Calu3 (cell line): ENCODE measurements at regions not wholly inside any gene's neighbourhood (a gene's known extent, or its start where the extent isn't known, plus 50 kb on each side); places are given as distances from the start of the nearest gene placed in this dataset.

Experiments used
- BruUV-seq: library from RNA; stranded (reverse); fragments of 400-500 nt; replicated peaks from 2 replicates; lab custom pipeline; 2021; lab: Mats Ljungman, UMichigan
- CTCF ChIA-PET: fragments of 300-600 bp; sonication (Branson Sonifier 250); formaldehyde crosslinking; loops from one replicate; lab custom pipeline; 2022; ENCODE audit warnings: antibody characterized with exemption; lab: Charles Lee
- DNase-seq: peaks from one replicate; pipeline ENCODE4 v3.0.0; 2022
- H3K27ac Mint-ChIP-seq: one replicate; pipeline ENCODE4 v1.8.0; 2022; ENCODE audit warnings: mixed read lengths; ENCODE audit not compliant: unreplicated experiment
- H3K27me3 Mint-ChIP-seq: one replicate; pipeline ENCODE4 v1.8.0; 2022; ENCODE audit warnings: mixed read lengths; ENCODE audit not compliant: unreplicated experiment
- H3K36me3 Mint-ChIP-seq: one replicate; pipeline ENCODE4 v1.8.0; 2022; ENCODE audit warnings: mild to moderate bottlenecking, moderate library complexity, mixed read lengths; ENCODE audit not compliant: insufficient read depth, unreplicated experiment
- H3K4me1 Mint-ChIP-seq: one replicate; pipeline ENCODE4 v1.8.0; 2022; ENCODE audit warnings: mild to moderate bottlenecking, low read depth, mixed read lengths; ENCODE audit not compliant: unreplicated experiment
- H3K4me3 Mint-ChIP-seq: one replicate; pipeline ENCODE4 v1.8.0; 2022; ENCODE audit warnings: mild to moderate bottlenecking, low read depth, moderate library complexity, mixed read lengths; ENCODE audit not compliant: unreplicated experiment
- H3K9me3 Mint-ChIP-seq: one replicate; pipeline ENCODE4 v1.8.0; 2022; ENCODE audit warnings: low read depth, mixed read lengths; ENCODE audit not compliant: unreplicated experiment
- CTCF ChIP-seq: fragments of 200-600 bp; IDR thresholded peaks from one replicate; pipeline ENCODE4 v1.8.0; 2022; ENCODE audit warnings: antibody characterized with exemption; ENCODE audit not compliant: unreplicated experiment
- intact Hi-C: fragments of 100-400 bp; cut with micrococcal nuclease; formaldehyde crosslinking; loops from one replicate; pipeline ENCODE4 v1.10.0; 2022; ENCODE audit not compliant: unreplicated experiment

- CTCF ChIA-PET = no interaction called here
- intact Hi-C loops = no loop called here
- Mint-ChIP-seq H3K27me3 (no peaks in the 10 kb centered on the region), H3K4me1 (no peaks in the 10 kb centered on the region), H3K36me3 (no peaks in the 10 kb centered on the region), H3K27ac (no peak overlapping the region), H3K9me3 (peaks cover 20% of the 10 kb centered on the region), H3K4me3 (no peak overlapping the region)
- DNase-seq = no peak
- no TSS peak for BruUV-seq
- TF ChIP-seq CTCF = no peak
These were observed 1122.1 kb downstream of the XPNPEP1 start for GRCh38 chr10:108801220-108801619.

GRCh38 chr10:108797573-108797972, 1125.7 kb downstream of the XPNPEP1 start:
- H3K9me3 Mint-ChIP-seq = peaks cover 16% of the 10 kb centered on the region
- intact Hi-C loops = no loop called here
- H3K4me1 Mint-ChIP-seq = no peaks in the 10 kb centered on the region
- TF ChIP-seq CTCF = no peak
- CTCF ChIA-PET = no interaction called here
- BruUV-seq = no TSS peak
- no peaks in the 10 kb centered on the region for H3K27me3 Mint-ChIP-seq
- H3K4me3 Mint-ChIP-seq = no peak overlapping the region
- H3K36me3 Mint-ChIP-seq = no peaks in the 10 kb centered on the region
- H3K27ac Mint-ChIP-seq = no peak overlapping the region
- DNase-seq = no peak

GRCh38 chr10:108791794-108792474, 1131.4 kb downstream of the XPNPEP1 start:
- Mint-ChIP-seq H3K4me3 (no peak overlapping the region), H3K27me3 (no peaks in the 10 kb centered on the region), H3K4me1 (no peaks in the 10 kb centered on the region), H3K9me3 (peaks cover 14% of the 10 kb centered on the region), H3K36me3 (no peaks in the 10 kb centered on the region), H3K27ac (no peak overlapping the region)
- CTCF ChIA-PET = no interaction called here
- DNase-seq = no peak
- no peak for TF ChIP-seq CTCF
- no TSS peak for BruUV-seq
- intact Hi-C loops = no loop called here

- CTCF ChIA-PET = no interaction called here
- Mint-ChIP-seq H3K27ac (no peak overlapping the region), H3K27me3 (no peaks in the 10 kb centered on the region), H3K4me1 (no peaks in the 10 kb centered on the region), H3K9me3 (peaks cover 10% of the 10 kb centered on the region), H3K4me3 (no peak overlapping the region), H3K36me3 (no peaks in the 10 kb centered on the region)
- intact Hi-C loops = no loop called here
- no TSS peak for BruUV-seq
- DNase-seq = no peak
- no peak for TF ChIP-seq CTCF
These were observed 1132.3 kb downstream of the XPNPEP1 start for GRCh38 chr10:108791030-108791429.
